ENCODE measurements at regions not wholly inside any gene's neighbourhood (a gene's known extent, or its start where the extent isn't known, plus 50 kb on each side); places are given as distances from the start of the nearest gene placed in this dataset.

DNA sequence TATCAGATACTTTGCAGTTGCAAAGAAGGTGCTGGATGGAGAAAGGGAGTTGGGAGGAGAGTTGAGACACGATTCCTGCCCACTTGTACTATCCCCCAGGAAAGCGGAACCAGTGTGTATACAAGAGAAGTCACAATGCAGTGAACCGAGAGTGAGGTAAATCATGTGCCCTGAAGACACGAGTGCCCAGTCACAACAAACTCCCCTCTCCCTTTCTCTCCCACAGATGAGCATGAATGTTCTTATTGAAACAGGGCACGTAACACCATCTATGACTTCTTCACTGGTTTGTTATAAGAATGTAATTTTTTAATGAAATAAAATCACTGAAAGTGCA lies 155.7 kb downstream of the IRS1 start:
- no peak overlapping the region for H2AFZ ChIP-seq (ENCODE audit: low read length)
- Mint-ChIP-seq H3K36me3 (ENCODE audit: insufficient read depth in 1 of 3, low read depth in 3 of 3) (peaks cover under 1 to 17% (median 10%) of the 10 kb centered on the region in 3 experiments), H3K27ac (peak overlapping the region in 1 of 3 experiments; percentile 32; a peak in 1 of 7 replicates), H3K4me1 (peaks cover 5% of the 10 kb centered on the region in 2 experiments), H3K4me3 (no peak overlapping the region), H3K27me3 (ENCODE audit: low read depth) (no peaks in the 10 kb centered on the region; the same call in 1 of the 2 replicates), H3K9me3 (peaks cover 16 to 22% of the 10 kb centered on the region in 2 experiments)
- no peaks in the 10 kb centered on the region for H3K4me1 ChIP-seq (ENCODE audit: insufficient read depth, low read length)
- H3K18ac ChIP-seq (ENCODE audit: insufficient read length, low read depth, low read length) = peak overlapping the region; percentile 35
- H3K4ac ChIP-seq (ENCODE audit: low read depth, low read length) = no peak overlapping the region
- no peak overlapping the region for H2BK5ac ChIP-seq (ENCODE audit: insufficient read length, low read length)
- no peaks in the 10 kb centered on the region for H4K20me1 ChIP-seq (ENCODE audit: control insufficient read depth, insufficient read depth, insufficient read length)
- H3K79me2 ChIP-seq (ENCODE audit: insufficient read depth, low read length) = no peaks in the 10 kb centered on the region
- no peak overlapping the region for H3K9ac ChIP-seq (ENCODE audit: extremely low read depth, insufficient read length, low read length)
- H2AK5ac ChIP-seq (ENCODE audit: insufficient read length, low read length) = no peak overlapping the region
- H3K9me3 ChIP-seq (ENCODE audit: control insufficient read depth, low read depth, low read length) = no peaks in the 10 kb centered on the region
- no peaks in the 10 kb centered on the region for H3K27me3 ChIP-seq (ENCODE audit: insufficient read depth, low read length)
- no peak overlapping the region for H3K14ac ChIP-seq (ENCODE audit: insufficient read depth, low read length)
- H3K4me2 ChIP-seq (ENCODE audit: insufficient read depth, insufficient read length, low read length) = no peak overlapping the region
- H2BK12ac ChIP-seq (ENCODE audit: insufficient read length, low read depth, low read length) = no peak overlapping the region
- no peak overlapping the region for H2BK15ac ChIP-seq (ENCODE audit: low read depth, low read length)
- H3K27ac ChIP-seq (ENCODE audit: insufficient read length, low read depth, low read length) = no peak overlapping the region
- H3K79me1 ChIP-seq (ENCODE audit: insufficient read depth, low read depth, low read length, poor library complexity, severe bottlenecking) = no peaks in the 10 kb centered on the region
- DNase-seq = no peak
- no peak overlapping the region for H3T11ph ChIP-seq (ENCODE audit: low read length)
- H4K8ac ChIP-seq (replicated peaks; ENCODE audit: insufficient read length, low read depth, low read length) = peak overlapping the region; percentile 35
- no peak overlapping the region for H3K56ac ChIP-seq (ENCODE audit: insufficient read length, low read depth, low read length)
- H3K23me2 ChIP-seq (ENCODE audit: insufficient read length, low read depth, low read length, poor library complexity, severe bottlenecking) = no peaks in the 10 kb centered on the region
- no peak overlapping the region for H4K91ac ChIP-seq (ENCODE audit: insufficient read length, low read depth, low read length)
- H3K23ac ChIP-seq (ENCODE audit: insufficient read length, low read depth, low read length) = no peak overlapping the region
- no peak overlapping the region for H4K5ac ChIP-seq (ENCODE audit: insufficient read length, low read depth, low read length)
- TF ChIP-seq, protein P1, sequence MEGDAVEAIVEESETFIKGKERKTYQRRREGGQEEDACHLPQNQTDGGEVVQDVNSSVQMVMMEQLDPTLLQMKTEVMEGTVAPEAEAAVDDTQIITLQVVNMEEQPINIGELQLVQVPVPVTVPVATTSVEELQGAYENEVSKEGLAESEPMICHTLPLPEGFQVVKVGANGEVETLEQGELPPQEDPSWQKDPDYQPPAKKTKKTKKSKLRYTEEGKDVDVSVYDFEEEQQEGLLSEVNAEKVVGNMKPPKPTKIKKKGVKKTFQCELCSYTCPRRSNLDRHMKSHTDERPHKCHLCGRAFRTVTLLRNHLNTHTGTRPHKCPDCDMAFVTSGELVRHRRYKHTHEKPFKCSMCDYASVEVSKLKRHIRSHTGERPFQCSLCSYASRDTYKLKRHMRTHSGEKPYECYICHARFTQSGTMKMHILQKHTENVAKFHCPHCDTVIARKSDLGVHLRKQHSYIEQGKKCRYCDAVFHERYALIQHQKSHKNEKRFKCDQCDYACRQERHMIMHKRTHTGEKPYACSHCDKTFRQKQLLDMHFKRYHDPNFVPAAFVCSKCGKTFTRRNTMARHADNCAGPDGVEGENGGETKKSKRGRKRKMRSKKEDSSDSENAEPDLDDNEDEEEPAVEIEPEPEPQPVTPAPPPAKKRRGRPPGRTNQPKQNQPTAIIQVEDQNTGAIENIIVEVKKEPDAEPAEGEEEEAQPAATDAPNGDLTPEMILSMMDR (conservative IDR thresholded peaks at IDR 0.05) = no peak
- WGBS (ENCODE audit: extremely low coverage, insufficient read length, low lambda C conversion rate) = no CpG with 5 or more reads among the region's 5 CpGs
- H2BK20ac ChIP-seq (ENCODE audit: low read depth, low read length, poor library complexity, severe bottlenecking) = no peak overlapping the region
- no peak overlapping the region for H2BK120ac ChIP-seq (ENCODE audit: low read depth, low read length, poor library complexity, severe bottlenecking)

Data from H9 (cell line).